GM19438 (cell line): ENCODE measurements at regions not wholly inside any gene's neighbourhood (a gene's known extent, or its start where the extent isn't known, plus 50 kb on each side); places are given as distances from the start of the nearest gene placed in this dataset.

Experiments used
- ATAC-seq: cut with Tn5 transposase; IDR thresholded peaks from one replicate; pipeline ENCODE4 v1.9.1; 2021; ENCODE audit warnings: low read depth; ENCODE audit not compliant: unreplicated experiment

GRCh38 chr5:73312872-73313510, 135.6 kb downstream of the FOXD1 start:
- ATAC-seq = no peak

- ATAC-seq = no peak
Measured at GRCh38 chr5:73312146-73312871, 136.3 kb downstream of the FOXD1 start.

GRCh38 chr5:73311291-73312110, 137.1 kb downstream of the FOXD1 start:
- ATAC-seq = no peak

GRCh38 chr5:73307645-73308355, 134.8 kb downstream of the TMEM174 start:
- no peak for ATAC-seq

- ATAC-seq = no peak
Measured at GRCh38 chr5:73306741-73307275, 133.8 kb downstream of the TMEM174 start.

GRCh38 chr5:73306078-73306719, 133.2 kb downstream of the TMEM174 start:
- no peak for ATAC-seq

GRCh38 chr5:73305386-73305785, 132.4 kb downstream of the TMEM174 start:
- no peak for ATAC-seq

- ATAC-seq = no peak
Measured at GRCh38 chr5:73304381-73304780, 131.4 kb downstream of the TMEM174 start.

- ATAC-seq = no peak
Measured at GRCh38 chr5:73303148-73304079, 130.4 kb downstream of the TMEM174 start.

- ATAC-seq = no peak
Measured at GRCh38 chr5:73302797-73303147, 129.8 kb downstream of the TMEM174 start.

GRCh38 chr5:73301208-73301901, 128.4 kb downstream of the TMEM174 start:
- no peak for ATAC-seq

- ATAC-seq = no peak
Measured at GRCh38 chr5:73300337-73301207, 127.6 kb downstream of the TMEM174 start.

GRCh38 chr5:73299665-73300336, 126.8 kb downstream of the TMEM174 start:
- no peak for ATAC-seq

GRCh38 chr5:73298772-73299630, 126.0 kb downstream of the TMEM174 start:
- no peak for ATAC-seq

- ATAC-seq = no peak
Measured at GRCh38 chr5:73298251-73298771, 125.3 kb downstream of the TMEM174 start.

- no peak for ATAC-seq
Measured at GRCh38 chr5:73297430-73297829, 124.4 kb downstream of the TMEM174 start.
